ENCODE measurements at regions not wholly inside any gene's neighbourhood (a gene's known extent, or its start where the extent isn't known, plus 50 kb on each side); places are given as distances from the start of the nearest gene placed in this dataset.

DNA sequence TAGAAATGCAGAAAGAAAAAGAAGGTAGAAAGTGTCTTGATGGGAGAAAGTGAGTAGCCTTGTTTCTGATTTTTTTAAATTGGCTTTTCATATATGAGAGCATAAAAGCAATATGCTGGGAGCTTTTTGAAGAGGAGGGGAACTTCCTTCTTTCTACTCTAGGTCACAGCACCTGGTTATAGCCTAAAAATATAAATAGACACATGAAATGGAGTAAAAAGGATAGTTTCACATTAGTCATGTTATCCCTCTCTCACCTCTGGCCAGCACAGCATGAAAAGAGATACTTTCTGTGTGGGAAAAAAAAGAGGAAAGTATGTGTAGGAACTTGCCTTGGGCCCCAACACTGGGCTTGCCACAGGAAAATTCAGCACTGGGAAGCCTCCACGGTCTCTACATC, 292.2 kb upstream of the ZWINT start:
- ATAC-seq (no peak), DNase-seq (no peak)
- intact Hi-C loops (cut with micrococcal nuclease), result no loop called here
- Mint-ChIP-seq H3K4me3 (no peak overlapping the region), H3K4me1 (no peaks in the 10 kb centered on the region), H3K9me3 (peaks cover 0 to 28% (median 10%) of the 10 kb centered on the region in 11 donors), H3K36me3 (peaks cover 0 to 4% (median 0%) of the 10 kb centered on the region in 5 donors), H3K27ac (no peak overlapping the region), H3K27me3 (no peaks in the 10 kb centered on the region)
- Histone ChIP-seq H3K4me3 (ENCODE audit: low read length) (no peak overlapping the region), H3K36me3 (ENCODE audit: control insufficient read depth in 2 of 3, insufficient read depth in 3 of 3, low read length in 3 of 3) (no peaks in the 10 kb centered on the region), H3K27ac (ENCODE audit: low read depth, low read length) (no peak overlapping the region), H3K27me3 (ENCODE audit: control insufficient read depth in 2 of 2, insufficient read depth in 2 of 2, low read length in 2 of 2) (no peaks in the 10 kb centered on the region), H3K9me3 (ENCODE audit: control insufficient read depth in 2 of 3, low read length in 3 of 3) (peaks cover 0 to 5% (median 0%) of the 10 kb centered on the region in 3 experiments), H3K4me1 (ENCODE audit: control insufficient read depth in 2 of 2, insufficient read depth in 2 of 2, low read length in 2 of 2) (no peaks in the 10 kb centered on the region)
- CTCF ChIA-PET, result no interaction called here
- POLR2A ChIA-PET, result no interaction called here

DNA sequence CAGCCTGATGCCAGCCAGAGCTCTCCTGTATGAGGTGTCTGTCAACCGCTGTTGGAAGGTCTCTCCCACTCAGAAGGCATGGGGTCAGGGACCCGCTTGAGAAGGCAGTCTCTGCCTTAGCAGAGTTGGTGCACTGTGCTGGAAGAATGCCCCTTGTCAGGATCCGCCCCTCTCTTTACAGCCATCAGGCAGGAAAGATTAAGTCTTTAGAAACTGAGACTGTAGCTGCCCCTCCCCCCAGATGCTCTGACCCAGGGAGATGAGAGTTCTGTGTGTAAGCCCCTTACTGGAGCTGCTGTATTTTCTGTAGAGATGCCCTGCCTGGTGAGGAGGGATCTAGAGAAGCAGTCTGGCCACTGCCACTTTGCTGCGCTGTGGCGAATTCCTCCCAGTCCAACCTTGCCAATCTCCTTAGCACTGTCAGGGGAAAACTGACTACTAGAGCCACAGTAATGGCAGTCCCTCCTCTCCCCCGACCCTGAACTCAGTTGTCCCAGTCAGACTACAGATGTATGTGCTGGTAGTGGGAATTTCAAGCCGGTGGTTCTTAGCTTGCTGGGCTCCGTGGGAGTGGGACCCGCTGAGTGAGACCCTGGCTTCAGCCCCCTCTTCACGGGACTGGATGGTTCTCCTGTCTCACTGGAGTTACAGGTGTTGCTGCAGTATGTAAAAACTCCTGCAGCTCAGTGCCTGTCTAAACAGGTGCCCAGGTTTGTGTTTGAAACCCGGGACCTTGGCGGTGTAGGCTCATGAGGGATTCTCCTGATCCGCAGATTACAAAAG, 285.5 kb upstream of the ZWINT start:
- H3K9me3 Mint-ChIP-seq, result peaks cover 2 to 30% (median 11%) of the 10 kb centered on the region in 11 donors
- H3K4me1 Mint-ChIP-seq, result no peaks in the 10 kb centered on the region
- ChIA-PET CTCF (no interaction called here), POLR2A (no interaction called here)
- DNase-seq, result no peak
- ATAC-seq, result no peak
- Histone ChIP-seq H3K9me3 (ENCODE audit: control insufficient read depth in 2 of 3, low read length in 3 of 3) (no peaks in the 10 kb centered on the region), H3K27me3 (ENCODE audit: control insufficient read depth in 2 of 2, insufficient read depth in 2 of 2, low read length in 2 of 2) (no peaks in the 10 kb centered on the region), H3K4me3 (ENCODE audit: low read length) (no peak overlapping the region), H3K36me3 (ENCODE audit: control insufficient read depth in 2 of 3, insufficient read depth in 3 of 3, low read length in 3 of 3) (no peaks in the 10 kb centered on the region), H3K27ac (ENCODE audit: low read depth, low read length) (no peak overlapping the region), H3K4me1 (ENCODE audit: control insufficient read depth in 2 of 2, insufficient read depth in 2 of 2, low read length in 2 of 2) (no peaks in the 10 kb centered on the region)
- no peaks in the 10 kb centered on the region for H3K27me3 Mint-ChIP-seq
- H3K27ac Mint-ChIP-seq, result no peak overlapping the region
- H3K36me3 Mint-ChIP-seq, result no peaks in the 10 kb centered on the region
- H3K4me3 Mint-ChIP-seq, result no peak overlapping the region
- intact Hi-C loops (cut with micrococcal nuclease), result no loop called here

DNA sequence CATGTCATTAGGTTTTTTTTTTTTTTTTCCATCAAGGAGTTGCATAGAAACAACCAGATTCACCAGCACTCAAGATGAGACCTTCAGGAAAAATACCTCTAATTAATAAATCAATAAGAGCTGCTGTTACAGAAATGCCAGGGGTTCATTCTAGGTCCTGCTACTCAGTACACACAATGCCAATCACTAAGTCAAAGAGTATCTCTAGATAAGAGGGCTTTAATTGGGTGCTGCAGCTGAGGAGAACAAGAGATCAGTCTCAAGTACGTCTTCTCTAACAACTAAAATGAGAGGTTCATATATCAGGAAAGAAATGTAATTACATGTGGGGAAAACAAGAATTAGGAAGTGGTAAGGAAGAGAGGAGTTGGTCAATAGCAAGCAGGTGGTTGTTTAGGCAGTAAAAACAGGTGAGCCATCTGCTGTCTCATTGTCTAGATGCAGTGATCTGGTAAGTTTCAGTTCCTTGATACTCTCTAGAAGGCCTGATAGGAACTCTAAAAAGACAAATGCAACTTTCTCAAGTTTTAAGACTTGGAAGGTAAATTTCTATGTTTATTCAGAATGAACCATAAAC, 272.9 kb upstream of the ZWINT start:
- peaks cover 0 to 3% (median 0%) of the 10 kb centered on the region in 7 donors for H3K4me1 Mint-ChIP-seq
- H3K27me3 ChIP-seq (ENCODE audit: control insufficient read depth in 2 of 2, insufficient read depth in 2 of 2, low read length in 2 of 2), result no peaks in the 10 kb centered on the region
- no peaks in the 10 kb centered on the region for H3K36me3 ChIP-seq (ENCODE audit: control insufficient read depth in 2 of 3, insufficient read depth in 3 of 3, low read length in 3 of 3)
- intact Hi-C loops (cut with micrococcal nuclease), result no loop called here
- no peaks in the 10 kb centered on the region for H3K9me3 ChIP-seq (ENCODE audit: control insufficient read depth in 2 of 3, low read length in 3 of 3)
- no peaks in the 10 kb centered on the region for H3K36me3 Mint-ChIP-seq
- no peak for DNase-seq
- no peaks in the 10 kb centered on the region for H3K4me1 ChIP-seq (ENCODE audit: control insufficient read depth in 2 of 2, insufficient read depth in 2 of 2, low read length in 2 of 2)
- H3K27ac Mint-ChIP-seq, result no peak overlapping the region
- H3K4me3 ChIP-seq (ENCODE audit: low read length), result no peak overlapping the region
- H3K27me3 Mint-ChIP-seq, result no peaks in the 10 kb centered on the region
- no peak for ATAC-seq
- H3K9me3 Mint-ChIP-seq, result peaks cover 4 to 22% (median 14%) of the 10 kb centered on the region in 11 donors
- no peak overlapping the region for H3K4me3 Mint-ChIP-seq
- CTCF ChIA-PET, result no interaction called here
- H3K27ac ChIP-seq (ENCODE audit: low read depth, low read length), result no peak overlapping the region
- POLR2A ChIA-PET, result no interaction called here

DNA sequence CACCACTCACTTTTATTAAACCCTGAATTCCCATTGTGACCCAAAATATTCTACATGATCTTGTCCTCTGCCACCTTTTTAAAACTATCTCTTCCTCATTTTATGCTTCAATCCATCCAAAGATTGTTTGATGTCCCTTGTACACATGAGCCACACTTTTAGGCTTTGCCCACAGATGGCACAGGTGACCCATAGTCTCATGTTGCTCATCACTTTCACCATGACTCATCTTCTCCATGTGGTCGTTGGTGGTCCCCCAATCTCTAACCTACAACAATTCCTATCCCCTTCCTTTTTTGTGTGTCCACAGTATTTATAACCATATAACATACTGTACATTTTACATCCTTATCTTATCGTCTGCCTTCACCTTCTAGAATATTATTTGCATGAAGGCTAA, 271.5 kb upstream of the ZWINT start:
- H3K27ac ChIP-seq (ENCODE audit: low read depth, low read length), result no peak overlapping the region
- intact Hi-C loops (cut with micrococcal nuclease), result no loop called here
- H3K36me3 Mint-ChIP-seq, result no peaks in the 10 kb centered on the region
- ATAC-seq, result no peak
- peaks cover 0 to 3% (median 0%) of the 10 kb centered on the region in 7 donors for H3K4me1 Mint-ChIP-seq
- H3K4me3 ChIP-seq (ENCODE audit: low read length), result no peak overlapping the region
- POLR2A ChIA-PET, result no interaction called here
- no peak overlapping the region for H3K27ac Mint-ChIP-seq
- H3K27me3 Mint-ChIP-seq, result no peaks in the 10 kb centered on the region
- H3K36me3 ChIP-seq (ENCODE audit: control insufficient read depth in 2 of 3, insufficient read depth in 3 of 3, low read length in 3 of 3), result no peaks in the 10 kb centered on the region
- peaks cover 4 to 25% (median 10%) of the 10 kb centered on the region in 11 donors for H3K9me3 Mint-ChIP-seq
- no peaks in the 10 kb centered on the region for H3K9me3 ChIP-seq (ENCODE audit: control insufficient read depth in 2 of 3, low read length in 3 of 3)
- DNase-seq, result no peak
- H3K4me3 Mint-ChIP-seq, result no peak overlapping the region
- CTCF ChIA-PET, result no interaction called here
- no peaks in the 10 kb centered on the region for H3K27me3 ChIP-seq (ENCODE audit: control insufficient read depth in 2 of 2, insufficient read depth in 2 of 2, low read length in 2 of 2)
- H3K4me1 ChIP-seq (ENCODE audit: control insufficient read depth in 2 of 2, insufficient read depth in 2 of 2, low read length in 2 of 2), result no peaks in the 10 kb centered on the region

DNA sequence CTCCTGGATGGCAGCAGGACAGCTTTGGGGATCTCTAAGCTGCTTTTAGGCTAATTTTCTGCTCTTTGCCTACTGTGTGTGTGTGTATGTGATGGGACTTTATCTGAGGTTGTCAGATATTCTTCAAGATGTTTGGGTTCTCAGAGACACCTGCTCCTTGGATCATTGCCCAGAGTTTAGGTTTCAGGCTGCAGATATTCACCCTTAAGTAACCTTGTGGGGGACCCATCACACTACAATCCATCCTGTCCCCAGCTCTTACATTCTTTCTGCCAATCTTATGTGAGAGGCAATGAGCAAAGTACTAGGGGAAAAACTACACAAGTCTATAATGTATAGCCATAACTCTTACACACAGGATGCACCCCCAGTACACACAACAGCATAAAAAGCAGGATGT, 263.0 kb upstream of the ZWINT start:
- H3K4me3 Mint-ChIP-seq, result no peak overlapping the region
- H3K9me3 Mint-ChIP-seq, result peaks cover 0 to 18% (median 4%) of the 10 kb centered on the region in 11 donors
- no peak overlapping the region for H3K27ac ChIP-seq (ENCODE audit: low read depth, low read length)
- CTCF ChIA-PET, result no interaction called here
- no peak overlapping the region for H3K27ac Mint-ChIP-seq
- H3K27me3 ChIP-seq (ENCODE audit: control insufficient read depth in 2 of 2, insufficient read depth in 2 of 2, low read length in 2 of 2), result no peaks in the 10 kb centered on the region
- H3K4me1 ChIP-seq (ENCODE audit: control insufficient read depth in 2 of 2, insufficient read depth in 2 of 2, low read length in 2 of 2), result no peaks in the 10 kb centered on the region
- no peak for DNase-seq
- H3K36me3 Mint-ChIP-seq, result no peaks in the 10 kb centered on the region
- ATAC-seq, result no peak
- intact Hi-C loops (cut with micrococcal nuclease), result no loop called here
- H3K4me1 Mint-ChIP-seq, result peaks cover 0 to 8% (median 0%) of the 10 kb centered on the region in 7 donors
- no peaks in the 10 kb centered on the region for H3K9me3 ChIP-seq (ENCODE audit: control insufficient read depth in 2 of 3, low read length in 3 of 3)
- no peaks in the 10 kb centered on the region for H3K27me3 Mint-ChIP-seq
- no peak overlapping the region for H3K4me3 ChIP-seq (ENCODE audit: low read length)
- POLR2A ChIA-PET, result no interaction called here
- H3K36me3 ChIP-seq (ENCODE audit: control insufficient read depth in 2 of 3, insufficient read depth in 3 of 3, low read length in 3 of 3), result no peaks in the 10 kb centered on the region

DNA sequence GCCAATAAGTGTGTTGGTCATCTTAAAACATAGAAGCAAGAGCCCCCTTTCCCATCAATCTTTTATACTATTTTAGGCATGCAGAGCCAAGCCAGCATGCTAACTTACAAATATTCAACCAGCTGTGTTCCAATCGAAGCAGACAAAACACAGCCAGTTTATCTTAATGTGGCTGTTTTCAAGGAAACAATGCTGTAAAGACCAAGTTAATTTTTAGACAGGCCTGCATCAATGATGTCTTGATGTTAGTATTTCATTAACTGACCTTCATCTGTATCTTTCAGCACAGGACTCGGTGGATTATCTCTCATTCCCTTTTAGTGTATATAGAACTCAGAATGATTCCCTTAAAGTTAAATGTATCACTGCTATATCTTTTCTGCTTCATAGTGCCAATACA, 262.0 kb upstream of the ZWINT start:
- no peaks in the 10 kb centered on the region for H3K9me3 ChIP-seq (ENCODE audit: control insufficient read depth in 2 of 3, low read length in 3 of 3)
- Mint-ChIP-seq H3K27me3 (no peaks in the 10 kb centered on the region), H3K27ac (no peak overlapping the region), H3K4me1 (peaks cover 0 to 8% (median 0%) of the 10 kb centered on the region in 7 donors), H3K36me3 (no peaks in the 10 kb centered on the region), H3K9me3 (peaks cover 0 to 13% (median 3%) of the 10 kb centered on the region in 11 donors), H3K4me3 (peak overlapping the region in 1 of 10 donors; percentile 22)
- no peaks in the 10 kb centered on the region for H3K36me3 ChIP-seq (ENCODE audit: control insufficient read depth in 2 of 3, insufficient read depth in 3 of 3, low read length in 3 of 3)
- H3K4me1 ChIP-seq (ENCODE audit: control insufficient read depth in 2 of 2, insufficient read depth in 2 of 2, low read length in 2 of 2), result no peaks in the 10 kb centered on the region
- H3K27ac ChIP-seq (ENCODE audit: low read depth, low read length), result no peak overlapping the region
- no peak overlapping the region for H3K4me3 ChIP-seq (ENCODE audit: low read length)
- DNase-seq, result no peak
- POLR2A ChIA-PET, result no interaction called here
- ATAC-seq, result no peak
- CTCF ChIA-PET, result interaction anchor here (0.6 kb wide), 1 partner anchor 38 kb away, joined by 3 read pairs; no protein-coding TSS in a partner anchor
- H3K27me3 ChIP-seq (ENCODE audit: control insufficient read depth in 2 of 2, insufficient read depth in 2 of 2, low read length in 2 of 2), result no peaks in the 10 kb centered on the region
- intact Hi-C loops (cut with micrococcal nuclease), result no loop called here
